K562 (cell line): ENCODE measurements at regions not wholly inside any gene's neighbourhood (a gene's known extent, or its start where the extent isn't known, plus 50 kb on each side); places are given as distances from the start of the nearest gene placed in this dataset.
A peak's percentile ranks its signal among the peaks of the same experiment; 100 is the strongest.

Experiments
- CHD7 ChIP-seq: fragments of 200-600 bp; sonication (generic); IDR thresholded peaks from one replicate; pipeline ENCODE4 v1.6.1; 2012; ENCODE audit warnings: mild to moderate bottlenecking, low read depth, low read length, inconsistent platforms
- FOS ChIP-seq: IDR thresholded peaks from 3 replicates; pipeline ENCODE4 v1.6.1; 2011; ENCODE audit not compliant: insufficient read length; ENCODE audit errors: extremely low read depth
- HIVEP1 ChIP-seq: fragments of 250-450 bp; sonication (Bioruptor Pico); IDR thresholded peaks from 2 replicates; pipeline ENCODE4 v1.4.0; 2020; ENCODE audit warnings: mild to moderate bottlenecking
- MLLT1 ChIP-seq, 2 experiments: fragments of 450-650 bp; IDR thresholded peaks; 2 replicates each; pipeline ENCODE4 v1.6.1; 2016
- NFXL1 ChIP-seq: fragments of 450-650 bp; formaldehyde crosslinking; IDR thresholded peaks from 2 replicates; pipeline ENCODE4 v1.4.0; 2021; ENCODE audit warnings: mild to moderate bottlenecking
- SIRT6 ChIP-seq: IDR thresholded peaks from one replicate; pipeline ENCODE4 v1.6.1; 2012; ENCODE audit warnings: low read depth, mild to moderate bottlenecking, control low read depth, inconsistent platforms, low read length, moderate library complexity
- TEAD2 ChIP-seq: fragments of 450-650 bp; IDR thresholded peaks from 2 replicates; pipeline ENCODE4 v1.6.1; 2016; ENCODE audit warnings: missing genetic modification characterization, control low read depth, missing compliant biosample characterization
- ZBTB12 ChIP-seq: fragments of 250-450 bp; sonication (Bioruptor Pico); IDR thresholded peaks from 2 replicates; pipeline ENCODE4 v1.4.0; 2020
- ZEB2 ChIP-seq: fragments of 450-650 bp; IDR thresholded peaks from 2 replicates; pipeline ENCODE4 v1.6.1; 2016
- ZNF639 ChIP-seq, 2 experiments: fragments of 200-800 bp in 1 of 2; sonication (Bioruptor generic) in 1 of 2; sonication (generic) in 1 of 2; formaldehyde crosslinking in 1 of 2; IDR thresholded peaks in 1 of 2; conservative IDR thresholded peaks in 1 of 2; 2 replicates each; pipeline versions ENCODE4 v1.5.0 to v1.6.1; 2016 to 2020; ENCODE audit warnings: missing compliant biosample characterization in 1 of 2, missing genetic modification characterization in 1 of 2, missing genetic modification reagents in 1 of 2

- TF ChIP-seq FOS, result peak; percentile 57
- peak in 1 of 2 experiments; percentile 52; a peak in 1 of 4 replicates for TF ChIP-seq ZNF639 (CRISPR knock-in tag; conservative IDR thresholded peaks at IDR 0.05 in 1 of 2, IDR thresholded peaks at IDR 0.05 in 1 of 2)
- no peak for TF ChIP-seq MLLT1 (IDR thresholded peaks at IDR 0.05)
- TF ChIP-seq TEAD2 (tag), result peak; percentile 56; the same call in 1 of the 2 replicates
- peak; percentile 42; the same call in 1 of the 2 replicates for TF ChIP-seq NFXL1
- peak; percentile 56; the same call in 1 of the 2 replicates for TF ChIP-seq ZEB2
- TF ChIP-seq SIRT6, result no peak
- no peak for TF ChIP-seq CHD7
- TF ChIP-seq HIVEP1 (CRISPR knock-in tag), result no peak
- no peak for TF ChIP-seq ZBTB12
Measured at GRCh38 chr10:78458983-78459638, 425.4 kb downstream of the RPS24 start (continued).
